Osteocyte (in vitro differentiated cells): ENCODE measurements at regions not wholly inside any gene's neighbourhood (a gene's known extent, or its start where the extent isn't known, plus 50 kb on each side); places are given as distances from the start of the nearest gene placed in this dataset.

Source experiments
- DNase-seq: peaks from one replicate; pipeline ENCODE4 v3.0.0; 2021; ENCODE audit warnings: mixed read lengths; ENCODE audit not compliant: unreplicated experiment; ENCODE audit errors: extremely low spot score
- H3K27ac Mint-ChIP-seq: one replicate; pipeline ENCODE4 v1.8.0; 2021; ENCODE audit warnings: mild to moderate bottlenecking, mixed read lengths; ENCODE audit not compliant: unreplicated experiment
- H3K27me3 Mint-ChIP-seq: one replicate; pipeline ENCODE4 v1.8.0; 2021; ENCODE audit warnings: mixed read lengths; ENCODE audit not compliant: unreplicated experiment
- H3K36me3 Mint-ChIP-seq: one replicate; pipeline ENCODE4 v1.8.0; 2021; ENCODE audit warnings: mixed read lengths; ENCODE audit not compliant: unreplicated experiment
- H3K4me1 Mint-ChIP-seq: one replicate; pipeline ENCODE4 v1.8.0; 2021; ENCODE audit warnings: mixed read lengths; ENCODE audit not compliant: unreplicated experiment
- H3K4me3 Mint-ChIP-seq: one replicate; pipeline ENCODE4 v1.8.0; 2021; ENCODE audit warnings: mild to moderate bottlenecking, moderate library complexity, mixed read lengths; ENCODE audit not compliant: unreplicated experiment
- H3K9me3 Mint-ChIP-seq: one replicate; pipeline ENCODE4 v1.8.0; 2021; ENCODE audit warnings: mixed read lengths; ENCODE audit not compliant: unreplicated experiment
- CTCF ChIP-seq: fragments of 200-600 bp; sonication (generic); IDR thresholded peaks from 2 replicates; pipeline ENCODE4 v1.5.0; 2021; ENCODE audit warnings: antibody characterized with exemption, mild to moderate bottlenecking, moderate library complexity

GRCh38 chr4:144313370-144313769 is 172.9 kb upstream of the GYPA start:
- H3K36me3 Mint-ChIP-seq = peaks cover 6% of the 10 kb centered on the region
- no peak for DNase-seq
- peaks cover 33% of the 10 kb centered on the region for H3K9me3 Mint-ChIP-seq
- peaks cover 38% of the 10 kb centered on the region for H3K27me3 Mint-ChIP-seq
- no peak overlapping the region for H3K27ac Mint-ChIP-seq
- no peak for TF ChIP-seq CTCF
- no peaks in the 10 kb centered on the region for H3K4me1 Mint-ChIP-seq
- H3K4me3 Mint-ChIP-seq = no peak overlapping the region

- no peak for DNase-seq
- H3K4me3 Mint-ChIP-seq = no peak overlapping the region
- no peak for TF ChIP-seq CTCF
- H3K36me3 Mint-ChIP-seq = peaks cover 6% of the 10 kb centered on the region
- H3K4me1 Mint-ChIP-seq = no peaks in the 10 kb centered on the region
- peaks cover 26% of the 10 kb centered on the region for H3K9me3 Mint-ChIP-seq
- H3K27me3 Mint-ChIP-seq = peaks cover 18% of the 10 kb centered on the region
- H3K27ac Mint-ChIP-seq = no peak overlapping the region
Observed at GRCh38 chr4:144316869-144317268, 176.4 kb upstream of the GYPA start.

- no peak for TF ChIP-seq CTCF
- peaks cover 12% of the 10 kb centered on the region for H3K27me3 Mint-ChIP-seq
- no peak for DNase-seq
- no peaks in the 10 kb centered on the region for H3K4me1 Mint-ChIP-seq
- H3K9me3 Mint-ChIP-seq = peaks cover 20% of the 10 kb centered on the region
- H3K4me3 Mint-ChIP-seq = no peak overlapping the region
- peaks cover 6% of the 10 kb centered on the region for H3K36me3 Mint-ChIP-seq
- no peak overlapping the region for H3K27ac Mint-ChIP-seq
Observed at GRCh38 chr4:144318797-144319196, 178.3 kb upstream of the GYPA start.

DNA sequence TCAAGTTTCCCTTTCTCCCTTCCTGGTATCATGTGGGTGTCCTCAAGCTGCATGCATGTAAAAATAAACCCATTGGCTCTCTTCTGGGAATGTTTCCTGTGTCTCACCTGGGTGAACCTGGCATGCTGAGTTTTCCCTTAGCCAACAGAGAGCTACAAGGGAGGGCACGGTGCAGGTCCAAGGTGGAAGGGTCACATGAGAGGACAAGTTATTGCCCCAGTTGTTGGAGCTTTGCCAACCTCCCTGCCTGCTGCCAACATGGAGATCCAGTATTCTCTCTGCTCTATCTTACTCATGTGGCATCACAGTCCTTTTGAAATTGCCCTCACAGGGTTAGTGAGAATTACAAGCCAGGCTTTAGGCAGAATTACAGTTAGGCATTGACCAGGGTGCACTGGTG is 196.1 kb upstream of the GYPA start:
- Mint-ChIP-seq H3K36me3 (no peaks in the 10 kb centered on the region), H3K9me3 (peaks cover 9% of the 10 kb centered on the region), H3K4me1 (no peaks in the 10 kb centered on the region), H3K4me3 (no peak overlapping the region), H3K27ac (no peak overlapping the region), H3K27me3 (peaks cover 70% of the 10 kb centered on the region)
- TF ChIP-seq CTCF = no peak
- no peak for DNase-seq

- DNase-seq = no peak
- no peak overlapping the region for H3K4me3 Mint-ChIP-seq
- no peak for TF ChIP-seq CTCF
- H3K9me3 Mint-ChIP-seq = peaks cover 9% of the 10 kb centered on the region
- peaks cover 72% of the 10 kb centered on the region for H3K27me3 Mint-ChIP-seq
- no peaks in the 10 kb centered on the region for H3K4me1 Mint-ChIP-seq
- H3K36me3 Mint-ChIP-seq = no peaks in the 10 kb centered on the region
- H3K27ac Mint-ChIP-seq = no peak overlapping the region
Observed at GRCh38 chr4:144338148-144338547, 197.6 kb upstream of the GYPA start.
